PC-9 (cell line): ENCODE measurements at regions not wholly inside any gene's neighbourhood (a gene's known extent, or its start where the extent isn't known, plus 50 kb on each side); places are given as distances from the start of the nearest gene placed in this dataset.
"Not testable (repeated sequence)": the region's sequence is repeated elsewhere in the genome, so short reads cannot be mapped to it uniquely, and the experiment has no call there.

Experiments used
- BruUV-seq: library from RNA; stranded (reverse); fragments of 400-500 nt; replicated peaks from 2 replicates; lab custom pipeline; 2021; lab: Mats Ljungman, UMichigan
- CTCF ChIA-PET: fragments of 300-600 bp; sonication (Branson Sonifier 250); formaldehyde crosslinking; loops from one replicate; lab custom pipeline; 2022; ENCODE audit warnings: antibody characterized with exemption; lab: Charles Lee
- POLR2A ChIA-PET: fragments of 300-600 bp; sonication (Branson Sonifier 250); formaldehyde crosslinking; loops from one replicate; lab custom pipeline; 2022; ENCODE audit warnings: antibody characterized with exemption; ENCODE audit not compliant: unreplicated experiment; lab: Charles Lee
- DNase-seq, 2 experiments: peaks; one replicate each; pipeline versions ENCODE4 v3.0.0 to v3.0.0-alpha.2; 2015 to 2022; ENCODE audit warnings: mixed read lengths in 1 of 2
- H2AFZ ChIP-seq: fragments of 200-600 bp; sonication (generic); 2 replicates; pipeline ENCODE4 v1.8.1; 2017; ENCODE audit warnings: antibody characterized with exemption
- H3F3A ChIP-seq: fragments of 200-600 bp; sonication (generic); 2 replicates; pipeline ENCODE4 v1.8.1; 2017; ENCODE audit warnings: antibody characterized with exemption, mild to moderate bottlenecking, low read depth; ENCODE audit not compliant: insufficient read depth
- H3K27ac ChIP-seq: fragments of 200-600 bp; sonication (generic); 2 replicates; pipeline ENCODE4 v1.6.1; 2016; ENCODE audit warnings: mixed run types
- H3K27me3 ChIP-seq: fragments of 200-600 bp; sonication (generic); 2 replicates; pipeline ENCODE4 v1.6.1; 2016; ENCODE audit warnings: low read depth, mixed run types; ENCODE audit not compliant: insufficient read depth
- H3K36me3 ChIP-seq: fragments of 200-600 bp; sonication (generic); 2 replicates; pipeline ENCODE4 v1.6.1; 2016; ENCODE audit warnings: low read depth, mixed run types
- H3K4me1 ChIP-seq: fragments of 200-600 bp; sonication (generic); replicated peaks from 2 replicates; pipeline ENCODE4 v1.6.1; 2016; ENCODE audit warnings: mixed run types; ENCODE audit not compliant: insufficient read depth
- H3K4me2 ChIP-seq: fragments of 200-600 bp; sonication (generic); 2 replicates; pipeline ENCODE4 v1.6.1; 2017; ENCODE audit warnings: mixed run types
- H3K4me3 ChIP-seq: fragments of 200-600 bp; sonication (generic); 2 replicates; pipeline ENCODE4 v1.6.1; 2016; ENCODE audit warnings: mixed run types
- H3K79me2 ChIP-seq: fragments of 200-600 bp; sonication (generic); 2 replicates; pipeline ENCODE4 v1.6.1; 2017; ENCODE audit warnings: low read depth, mixed run types
- H3K9me2 ChIP-seq: fragments of 200-600 bp; sonication (generic); 2 replicates; pipeline ENCODE4 v1.8.1; 2017; ENCODE audit warnings: mild to moderate bottlenecking; ENCODE audit not compliant: insufficient read depth
- H3K9me3 ChIP-seq: fragments of 200-600 bp; sonication (generic); 2 replicates; pipeline ENCODE4 v1.8.1; 2016; ENCODE audit warnings: low read depth; ENCODE audit not compliant: insufficient read depth
- H4K20me1 ChIP-seq: fragments of 200-600 bp; sonication (generic); 2 replicates; pipeline ENCODE4 v1.8.1; 2017; ENCODE audit not compliant: insufficient read depth
- EZH2 ChIP-seq: fragments of 200-600 bp; sonication (generic); IDR thresholded peaks from 2 replicates; pipeline ENCODE4 v1.8.0; 2017; ENCODE audit warnings: antibody characterized with exemption, low read depth
- intact Hi-C: fragments of 100-400 bp; cut with micrococcal nuclease; formaldehyde crosslinking; loops from one replicate; pipeline ENCODE4 v1.10.0; 2022; ENCODE audit not compliant: unreplicated experiment
- TF ChIP-seq, protein P1 (sequence below): fragments of 200-600 bp; sonication (generic); conservative IDR thresholded peaks from 2 replicates; pipeline ENCODE4 v1.6.1; 2017; ENCODE audit warnings: mixed run types, antibody characterized with exemption, mild to moderate bottlenecking, moderate library complexity

DNA sequence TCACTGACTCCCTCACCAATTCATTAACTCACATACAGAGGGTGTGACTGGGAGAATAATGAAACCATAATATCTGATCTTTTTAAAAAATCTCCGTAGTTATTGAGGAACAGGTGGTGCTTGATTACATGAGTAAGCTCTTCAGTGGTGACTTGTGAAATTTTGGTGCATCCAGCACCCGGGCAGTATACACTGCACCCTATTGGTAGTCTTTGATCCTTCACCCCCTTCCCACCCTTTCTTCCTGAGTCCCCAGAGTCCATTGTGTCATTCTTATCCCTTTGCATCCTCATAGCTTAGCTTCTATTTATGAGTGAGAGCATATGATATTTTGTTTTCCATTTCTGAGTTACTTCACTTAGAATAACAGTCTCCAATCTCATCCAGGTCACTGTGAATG lies 1143.8 kb downstream of the PCDH19 start:
- H3K9me2 ChIP-seq = no peaks in the 10 kb centered on the region
- no peaks in the 10 kb centered on the region for H3K36me3 ChIP-seq
- H3K4me3 ChIP-seq = no peak overlapping the region
- no peak for DNase-seq
- no TSS peak for BruUV-seq
- no peaks in the 10 kb centered on the region for H4K20me1 ChIP-seq
- no peaks in the 10 kb centered on the region for H3K79me2 ChIP-seq
- H3K9me3 ChIP-seq = no peaks in the 10 kb centered on the region
- no peak for TF ChIP-seq EZH2
- TF ChIP-seq, protein P1, sequence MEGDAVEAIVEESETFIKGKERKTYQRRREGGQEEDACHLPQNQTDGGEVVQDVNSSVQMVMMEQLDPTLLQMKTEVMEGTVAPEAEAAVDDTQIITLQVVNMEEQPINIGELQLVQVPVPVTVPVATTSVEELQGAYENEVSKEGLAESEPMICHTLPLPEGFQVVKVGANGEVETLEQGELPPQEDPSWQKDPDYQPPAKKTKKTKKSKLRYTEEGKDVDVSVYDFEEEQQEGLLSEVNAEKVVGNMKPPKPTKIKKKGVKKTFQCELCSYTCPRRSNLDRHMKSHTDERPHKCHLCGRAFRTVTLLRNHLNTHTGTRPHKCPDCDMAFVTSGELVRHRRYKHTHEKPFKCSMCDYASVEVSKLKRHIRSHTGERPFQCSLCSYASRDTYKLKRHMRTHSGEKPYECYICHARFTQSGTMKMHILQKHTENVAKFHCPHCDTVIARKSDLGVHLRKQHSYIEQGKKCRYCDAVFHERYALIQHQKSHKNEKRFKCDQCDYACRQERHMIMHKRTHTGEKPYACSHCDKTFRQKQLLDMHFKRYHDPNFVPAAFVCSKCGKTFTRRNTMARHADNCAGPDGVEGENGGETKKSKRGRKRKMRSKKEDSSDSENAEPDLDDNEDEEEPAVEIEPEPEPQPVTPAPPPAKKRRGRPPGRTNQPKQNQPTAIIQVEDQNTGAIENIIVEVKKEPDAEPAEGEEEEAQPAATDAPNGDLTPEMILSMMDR = no peak
- no peak overlapping the region for H2AFZ ChIP-seq
- H3K27ac ChIP-seq = no peak overlapping the region
- no peak overlapping the region for H3K4me2 ChIP-seq
- intact Hi-C loops = no loop called here
- POLR2A ChIA-PET = no interaction called here
- no peaks in the 10 kb centered on the region for H3F3A ChIP-seq
- no peaks in the 10 kb centered on the region for H3K27me3 ChIP-seq
- CTCF ChIA-PET = no interaction called here
- H3K4me1 ChIP-seq = no peaks in the 10 kb centered on the region

DNA sequence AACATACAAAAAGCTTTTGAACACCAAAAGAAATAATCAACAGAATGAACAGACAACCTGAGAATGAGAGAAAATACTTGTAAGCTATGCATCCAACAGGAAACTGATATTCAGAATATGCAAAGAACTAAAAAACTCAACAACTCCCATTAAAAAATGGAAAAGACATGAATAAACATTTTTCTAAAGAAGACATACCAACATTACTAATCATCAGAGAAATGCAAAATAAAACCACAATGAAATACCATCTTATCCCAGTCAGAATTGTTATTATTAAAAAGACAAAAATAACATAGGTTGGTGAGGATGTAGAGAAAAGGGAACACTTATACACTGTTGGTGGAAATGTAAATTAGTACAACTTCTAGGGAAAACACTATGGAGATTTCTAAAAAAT lies 1161.9 kb downstream of the PCDH19 start:
- H3K4me2 ChIP-seq = no peak overlapping the region
- H3K27ac ChIP-seq = no peak overlapping the region
- no peaks in the 10 kb centered on the region for H3K79me2 ChIP-seq
- H3F3A ChIP-seq = no peaks in the 10 kb centered on the region
- H3K27me3 ChIP-seq = no peaks in the 10 kb centered on the region
- no peaks in the 10 kb centered on the region for H3K36me3 ChIP-seq
- ChIA-PET POLR2A (no interaction called here), CTCF (no interaction called here)
- no peak overlapping the region for H2AFZ ChIP-seq
- TF ChIP-seq EZH2 = no peak
- TF ChIP-seq, protein P1 = no peak
- intact Hi-C loops = no loop called here
- no peaks in the 10 kb centered on the region for H3K9me3 ChIP-seq
- BruUV-seq = no TSS peak
- no peak for DNase-seq
- no peaks in the 10 kb centered on the region for H3K9me2 ChIP-seq
- no peak overlapping the region for H3K4me3 ChIP-seq
- H3K4me1 ChIP-seq = no peaks in the 10 kb centered on the region
- no peaks in the 10 kb centered on the region for H4K20me1 ChIP-seq

DNA sequence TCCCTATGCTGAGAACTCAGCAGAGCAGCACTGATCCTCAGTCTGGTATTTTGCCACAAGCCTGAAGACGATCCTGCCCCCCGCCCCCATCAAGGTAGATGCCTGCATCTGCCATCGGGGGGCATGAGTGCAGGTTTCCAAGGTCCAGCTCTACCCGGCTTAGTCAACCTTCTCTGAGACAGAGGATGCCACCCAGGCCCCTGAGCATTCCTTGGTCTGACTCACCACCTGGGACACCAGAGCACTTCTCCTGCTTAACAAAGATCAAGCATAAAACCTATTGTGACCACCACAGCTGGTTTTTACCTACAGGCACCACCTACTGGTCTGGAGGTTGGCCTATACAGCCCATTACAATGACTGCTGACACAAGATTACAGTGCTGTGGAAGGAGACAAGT lies 1168.1 kb downstream of the PCDH19 start:
- intact Hi-C loops = no loop called here
- TF ChIP-seq, protein P1 = no peak
- TF ChIP-seq EZH2 = no peak

DNA sequence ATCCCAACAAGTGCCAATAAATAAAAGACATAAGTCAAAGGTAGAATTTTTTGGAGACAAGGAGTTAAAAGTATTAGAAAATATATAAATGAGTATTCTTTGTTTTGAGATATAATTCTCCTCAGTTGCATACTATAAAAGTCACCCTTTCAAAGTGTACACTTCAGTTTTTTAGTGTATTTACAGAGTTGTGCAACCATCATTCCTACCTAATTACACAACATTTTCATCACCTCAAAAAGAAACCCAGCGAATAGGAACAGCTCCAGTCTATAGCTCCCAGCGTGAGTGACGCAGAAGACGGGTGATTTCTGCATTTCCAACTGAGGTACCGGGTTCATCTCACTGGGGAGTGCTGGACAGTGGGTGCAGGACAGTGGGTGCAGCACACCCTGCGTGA lies 1175.7 kb downstream of the PCDH19 start:
- POLR2A ChIA-PET, H3K4me2 ChIP-seq, H3K79me2 ChIP-seq, H3K4me3 ChIP-seq, H3K9me3 ChIP-seq, H3F3A ChIP-seq, H4K20me1 ChIP-seq, intact Hi-C loops, H3K9me2 ChIP-seq, DNase-seq, H2AFZ ChIP-seq, H3K27ac ChIP-seq, H3K4me1 ChIP-seq, H3K36me3 ChIP-seq, CTCF ChIA-PET, H3K27me3 ChIP-seq, BruUV-seq: not testable (repeated sequence)

More for the DNA sequence above, 1168.1 kb downstream of the PCDH19 start:
- ChIA-PET POLR2A (no interaction called here), CTCF (no interaction called here)
- H3K79me2 ChIP-seq = no peaks in the 10 kb centered on the region
- BruUV-seq = no TSS peak
- H4K20me1 ChIP-seq = no peaks in the 10 kb centered on the region
- no peak for DNase-seq
- no peaks in the 10 kb centered on the region for H3K9me2 ChIP-seq
- H2AFZ ChIP-seq = no peak overlapping the region
- no peaks in the 10 kb centered on the region for H3K36me3 ChIP-seq
- no peaks in the 10 kb centered on the region for H3K4me1 ChIP-seq
- no peak overlapping the region for H3K27ac ChIP-seq
- no peaks in the 10 kb centered on the region for H3K9me3 ChIP-seq
- H3K27me3 ChIP-seq = no peaks in the 10 kb centered on the region
- no peaks in the 10 kb centered on the region for H3F3A ChIP-seq
- no peak overlapping the region for H3K4me3 ChIP-seq
- no peak overlapping the region for H3K4me2 ChIP-seq
